ENCODE measurements at regions not wholly inside any gene's neighbourhood (a gene's known extent, or its start where the extent isn't known, plus 50 kb on each side); places are given as distances from the start of the nearest gene placed in this dataset.

GRCh38 chr14:58736606-58737005 is 98.8 kb downstream of the DACT1 start:
- TF ChIP-seq, protein P1, sequence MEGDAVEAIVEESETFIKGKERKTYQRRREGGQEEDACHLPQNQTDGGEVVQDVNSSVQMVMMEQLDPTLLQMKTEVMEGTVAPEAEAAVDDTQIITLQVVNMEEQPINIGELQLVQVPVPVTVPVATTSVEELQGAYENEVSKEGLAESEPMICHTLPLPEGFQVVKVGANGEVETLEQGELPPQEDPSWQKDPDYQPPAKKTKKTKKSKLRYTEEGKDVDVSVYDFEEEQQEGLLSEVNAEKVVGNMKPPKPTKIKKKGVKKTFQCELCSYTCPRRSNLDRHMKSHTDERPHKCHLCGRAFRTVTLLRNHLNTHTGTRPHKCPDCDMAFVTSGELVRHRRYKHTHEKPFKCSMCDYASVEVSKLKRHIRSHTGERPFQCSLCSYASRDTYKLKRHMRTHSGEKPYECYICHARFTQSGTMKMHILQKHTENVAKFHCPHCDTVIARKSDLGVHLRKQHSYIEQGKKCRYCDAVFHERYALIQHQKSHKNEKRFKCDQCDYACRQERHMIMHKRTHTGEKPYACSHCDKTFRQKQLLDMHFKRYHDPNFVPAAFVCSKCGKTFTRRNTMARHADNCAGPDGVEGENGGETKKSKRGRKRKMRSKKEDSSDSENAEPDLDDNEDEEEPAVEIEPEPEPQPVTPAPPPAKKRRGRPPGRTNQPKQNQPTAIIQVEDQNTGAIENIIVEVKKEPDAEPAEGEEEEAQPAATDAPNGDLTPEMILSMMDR (IDR thresholded peaks at IDR 0.05): no peak
- TF ChIP-seq EP300 (IDR thresholded peaks at IDR 0.05): no peak
- TF ChIP-seq POLR2A (IDR thresholded peaks at IDR 0.05; ENCODE audit: low read depth): no peak
